ENCODE measurements at regions not wholly inside any gene's neighbourhood (a gene's known extent, or its start where the extent isn't known, plus 50 kb on each side); places are given as distances from the start of the nearest gene placed in this dataset.

DNA sequence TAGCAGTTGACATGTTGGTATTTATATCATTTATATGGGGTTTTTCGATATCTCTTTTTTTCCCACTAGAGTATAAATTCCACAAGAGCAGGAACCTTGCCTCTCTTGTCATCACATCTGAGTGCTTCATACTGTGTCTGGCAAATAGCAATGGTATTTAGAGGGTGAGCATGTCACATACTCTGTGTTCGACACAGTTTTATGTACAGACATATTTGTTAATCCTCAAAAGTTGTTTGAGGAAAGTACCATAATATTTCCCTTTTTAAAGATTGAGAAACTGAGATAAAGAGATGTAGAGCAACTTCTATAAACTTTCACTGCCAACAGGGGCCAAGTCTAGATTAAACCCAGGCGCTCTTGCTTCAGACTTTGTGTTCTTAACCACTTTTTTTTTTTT is 324.6 kb upstream of the PDGFD start:
- peaks cover 5% of the 10 kb centered on the region for H3K9me3 ChIP-seq (ENCODE audit: low read length)
- H3K4me1 ChIP-seq (ENCODE audit: insufficient read depth, low read length): peaks cover 4% of the 10 kb centered on the region
- H2AFZ ChIP-seq (ENCODE audit: low read depth, low read length): no peak overlapping the region
- no peaks in the 10 kb centered on the region for H3K27me3 ChIP-seq (ENCODE audit: insufficient read depth, low read length)
- no peaks in the 10 kb centered on the region for H3K36me3 ChIP-seq (ENCODE audit: insufficient read depth, low read length)
- H3K4me3 ChIP-seq (ENCODE audit: low read length): no peak overlapping the region

DNA sequence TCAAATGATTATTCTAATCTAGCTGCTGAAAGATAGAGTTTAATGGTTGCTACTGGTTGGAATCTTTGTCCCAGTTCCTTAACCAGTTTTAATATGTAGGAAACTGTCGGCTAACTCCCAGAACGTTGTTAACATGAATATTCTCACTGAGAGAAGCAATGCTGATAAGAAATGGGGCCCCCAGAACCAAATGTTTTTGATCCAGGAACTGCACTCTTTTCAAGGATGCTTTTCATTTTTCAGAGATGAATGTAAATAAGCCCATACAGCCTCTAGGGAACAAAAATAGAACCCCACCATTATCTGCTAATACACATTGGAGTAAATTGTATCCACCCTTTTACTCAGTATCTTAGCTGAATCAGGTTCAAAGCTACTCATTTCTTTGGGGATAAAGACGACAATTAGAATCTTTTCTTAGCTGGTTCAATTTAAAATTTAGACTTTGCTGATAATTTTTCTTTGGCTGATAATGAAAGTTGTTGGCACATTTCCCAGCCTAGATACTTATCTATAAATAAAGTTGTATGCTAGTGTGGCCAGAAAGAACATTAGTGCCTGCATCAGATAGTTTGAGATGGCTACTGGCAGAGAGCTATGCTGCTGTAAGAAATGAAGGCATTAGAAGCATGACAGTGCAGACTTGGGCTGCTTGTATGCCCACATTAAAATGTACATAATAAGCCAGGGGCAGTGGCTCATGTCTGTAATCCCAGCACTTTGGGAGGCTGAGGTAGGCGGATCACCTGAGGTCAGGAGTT is 323.3 kb upstream of the PDGFD start:
- Histone ChIP-seq H2AFZ (ENCODE audit: low read depth, low read length) (peak overlapping the region; percentile 41), H3K27me3 (ENCODE audit: insufficient read depth, low read length) (no peaks in the 10 kb centered on the region), H3K4me3 (ENCODE audit: low read length) (no peak overlapping the region), H3K4me1 (ENCODE audit: insufficient read depth, low read length) (peaks cover 4% of the 10 kb centered on the region), H3K9me3 (ENCODE audit: low read length) (peaks cover 8% of the 10 kb centered on the region), H3K36me3 (ENCODE audit: insufficient read depth, low read length) (no peaks in the 10 kb centered on the region)

DNA sequence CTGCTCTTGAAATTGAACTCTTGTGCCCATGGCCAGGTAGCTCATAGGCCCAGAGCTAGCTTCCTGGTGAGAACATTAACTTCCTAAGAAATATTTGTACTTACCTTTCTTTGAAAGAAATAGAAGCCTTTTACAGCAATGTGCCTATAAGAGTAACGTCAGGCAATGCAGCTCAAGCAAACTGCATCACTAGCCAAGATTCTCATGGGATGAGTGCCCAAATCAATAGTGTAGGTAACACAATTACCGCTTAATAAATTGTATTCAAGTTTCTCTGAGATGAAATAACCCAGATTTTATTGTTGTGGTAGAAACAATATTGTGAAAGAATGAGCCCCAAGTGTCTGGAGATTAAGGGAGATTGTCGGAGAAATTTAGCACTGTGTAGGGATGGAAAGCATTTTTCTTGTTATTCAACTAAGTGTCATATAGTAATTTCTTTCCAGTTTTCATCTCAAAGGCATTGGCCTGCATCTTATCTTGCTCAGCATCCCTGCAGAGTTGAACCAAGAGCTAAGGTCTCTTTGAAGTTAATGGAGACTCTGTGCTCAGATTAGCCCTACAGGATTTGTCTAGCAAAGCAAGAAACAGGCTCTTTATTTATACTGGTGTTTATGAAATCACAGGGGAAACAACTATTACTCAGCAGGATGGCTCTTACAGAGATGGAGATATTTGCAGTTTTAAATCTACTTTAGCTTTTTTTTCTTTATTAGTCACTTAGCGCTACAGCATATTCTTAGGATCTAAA is 321.0 kb upstream of the PDGFD start:
- H3K27me3 ChIP-seq (ENCODE audit: insufficient read depth, low read length): no peaks in the 10 kb centered on the region
- peaks cover 3% of the 10 kb centered on the region for H3K9me3 ChIP-seq (ENCODE audit: low read length)
- H3K4me3 ChIP-seq (ENCODE audit: low read length): no peak overlapping the region
- H3K36me3 ChIP-seq (ENCODE audit: insufficient read depth, low read length): no peaks in the 10 kb centered on the region
- peak overlapping the region; percentile 46 for H2AFZ ChIP-seq (ENCODE audit: low read depth, low read length)
- H3K4me1 ChIP-seq (ENCODE audit: insufficient read depth, low read length): peaks cover 4% of the 10 kb centered on the region

DNA sequence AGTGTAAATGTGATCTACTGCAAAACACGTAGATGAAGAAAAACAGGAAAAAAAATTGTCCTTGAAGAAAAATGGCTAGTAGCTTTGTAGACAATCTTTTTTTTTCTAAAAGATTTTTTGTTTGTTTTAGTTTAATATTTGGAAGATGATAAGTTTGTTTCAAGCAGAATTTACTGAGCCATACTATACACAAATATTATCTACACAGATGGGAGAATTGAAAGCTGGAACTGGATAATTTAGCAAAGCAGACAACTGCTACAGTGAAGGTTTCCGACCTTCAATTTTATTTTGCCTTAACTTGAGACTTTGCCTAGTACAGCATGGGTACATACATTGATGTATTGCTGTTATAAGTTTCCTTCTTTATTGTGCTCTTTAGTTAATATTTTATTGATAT is 313.0 kb upstream of the PDGFD start:
- H3K36me3 ChIP-seq (ENCODE audit: insufficient read depth, low read length): no peaks in the 10 kb centered on the region
- H3K4me3 ChIP-seq (ENCODE audit: low read length): no peak overlapping the region
- H2AFZ ChIP-seq (ENCODE audit: low read depth, low read length): no peak overlapping the region
- no peaks in the 10 kb centered on the region for H3K4me1 ChIP-seq (ENCODE audit: insufficient read depth, low read length)
- H3K27me3 ChIP-seq (ENCODE audit: insufficient read depth, low read length): no peaks in the 10 kb centered on the region
- no peaks in the 10 kb centered on the region for H3K9me3 ChIP-seq (ENCODE audit: low read length)

DNA sequence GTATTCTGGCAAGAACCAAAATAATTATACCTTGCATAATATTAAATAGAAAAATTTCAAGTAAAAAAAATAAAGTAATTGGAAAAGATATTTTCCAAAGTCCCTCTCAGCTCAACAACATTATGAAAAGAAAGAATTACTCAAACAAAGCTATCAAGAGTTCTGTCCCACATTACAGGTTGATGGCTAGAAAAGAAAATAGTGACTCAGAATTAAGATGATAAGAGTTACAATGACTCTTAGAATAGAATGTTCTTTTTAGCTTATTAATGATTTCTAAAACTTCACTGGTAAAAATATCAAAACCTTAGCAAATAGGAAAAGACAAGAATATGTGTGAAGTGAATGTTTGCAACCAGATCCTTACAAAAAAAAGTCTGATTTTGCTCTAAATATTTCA is 312.5 kb upstream of the PDGFD start:
- Histone ChIP-seq H3K4me3 (ENCODE audit: low read length) (no peak overlapping the region), H3K36me3 (ENCODE audit: insufficient read depth, low read length) (no peaks in the 10 kb centered on the region), H3K27me3 (ENCODE audit: insufficient read depth, low read length) (no peaks in the 10 kb centered on the region), H2AFZ (ENCODE audit: low read depth, low read length) (no peak overlapping the region), H3K9me3 (ENCODE audit: low read length) (no peaks in the 10 kb centered on the region), H3K4me1 (ENCODE audit: insufficient read depth, low read length) (no peaks in the 10 kb centered on the region)

DNA sequence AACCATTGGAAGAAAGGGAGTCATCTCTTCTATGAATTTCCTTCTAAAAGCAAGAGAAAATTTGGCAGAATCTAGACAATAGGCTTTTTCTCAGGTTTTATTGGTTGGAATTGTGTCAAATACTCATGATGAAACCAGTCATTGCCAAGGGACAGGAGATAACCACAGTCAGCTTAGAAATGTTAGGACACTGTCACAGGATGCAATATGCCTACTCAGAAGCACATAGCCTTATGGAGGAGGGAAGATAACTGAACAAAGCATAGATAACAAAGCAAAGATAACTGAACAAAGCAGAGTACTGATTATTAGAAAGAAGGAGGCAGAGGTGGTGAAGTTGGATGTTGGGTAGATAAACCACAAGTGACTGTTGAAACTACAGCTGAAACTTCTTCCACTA is 303.5 kb upstream of the PDGFD start:
- H3K4me1 ChIP-seq (ENCODE audit: insufficient read depth, low read length): no peaks in the 10 kb centered on the region
- H3K27me3 ChIP-seq (ENCODE audit: insufficient read depth, low read length): no peaks in the 10 kb centered on the region
- H3K36me3 ChIP-seq (ENCODE audit: insufficient read depth, low read length): no peaks in the 10 kb centered on the region
- H2AFZ ChIP-seq (ENCODE audit: low read depth, low read length): no peak overlapping the region
- H3K4me3 ChIP-seq (ENCODE audit: low read length): no peak overlapping the region
- H3K9me3 ChIP-seq (ENCODE audit: low read length): no peaks in the 10 kb centered on the region

DNA sequence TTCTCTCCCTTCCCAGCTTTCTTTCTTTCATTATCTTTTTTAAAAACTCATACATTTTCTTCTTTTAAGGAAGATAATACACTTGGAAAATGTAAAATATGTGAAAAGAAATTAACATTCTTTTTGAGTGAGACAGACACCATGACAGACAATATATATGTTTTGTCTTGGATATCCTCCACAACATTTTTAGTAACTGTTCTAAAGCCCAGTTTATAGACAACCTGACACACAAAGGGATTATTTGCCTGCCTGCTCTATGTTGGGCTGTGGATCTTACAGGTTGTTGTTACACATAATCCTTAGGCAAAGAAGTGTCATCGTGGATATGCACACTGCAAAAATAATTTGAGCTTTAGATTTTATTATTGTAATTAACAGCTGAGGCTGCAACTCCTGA is 301.4 kb upstream of the PDGFD start:
- Histone ChIP-seq H2AFZ (ENCODE audit: low read depth, low read length) (no peak overlapping the region), H3K4me1 (ENCODE audit: insufficient read depth, low read length) (no peaks in the 10 kb centered on the region), H3K27me3 (ENCODE audit: insufficient read depth, low read length) (no peaks in the 10 kb centered on the region), H3K4me3 (ENCODE audit: low read length) (no peak overlapping the region), H3K36me3 (ENCODE audit: insufficient read depth, low read length) (no peaks in the 10 kb centered on the region), H3K9me3 (ENCODE audit: low read length) (no peaks in the 10 kb centered on the region)

DNA sequence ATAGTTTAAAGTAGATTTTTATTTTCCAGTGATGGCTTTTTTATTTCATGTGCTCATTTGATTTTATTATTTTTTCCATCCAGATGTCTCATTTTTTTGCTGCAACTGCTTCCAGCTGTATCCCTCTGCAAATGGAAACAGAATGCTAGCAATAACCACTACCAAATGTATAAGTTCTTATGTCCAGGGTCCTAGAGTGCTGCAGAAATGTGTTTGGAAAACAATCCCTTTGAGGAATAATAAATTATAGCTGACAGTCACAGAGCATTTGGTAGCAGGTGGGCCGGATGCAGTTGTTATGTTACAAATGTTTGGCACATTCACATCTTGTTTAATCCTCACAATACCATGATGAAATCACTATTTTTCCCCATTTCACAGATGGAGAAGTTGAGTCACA is 300.7 kb upstream of the PDGFD start:
- Histone ChIP-seq H3K4me3 (ENCODE audit: low read length) (no peak overlapping the region), H3K36me3 (ENCODE audit: insufficient read depth, low read length) (no peaks in the 10 kb centered on the region), H3K4me1 (ENCODE audit: insufficient read depth, low read length) (no peaks in the 10 kb centered on the region), H3K27me3 (ENCODE audit: insufficient read depth, low read length) (no peaks in the 10 kb centered on the region), H3K9me3 (ENCODE audit: low read length) (no peaks in the 10 kb centered on the region), H2AFZ (ENCODE audit: low read depth, low read length) (no peak overlapping the region)

DNA sequence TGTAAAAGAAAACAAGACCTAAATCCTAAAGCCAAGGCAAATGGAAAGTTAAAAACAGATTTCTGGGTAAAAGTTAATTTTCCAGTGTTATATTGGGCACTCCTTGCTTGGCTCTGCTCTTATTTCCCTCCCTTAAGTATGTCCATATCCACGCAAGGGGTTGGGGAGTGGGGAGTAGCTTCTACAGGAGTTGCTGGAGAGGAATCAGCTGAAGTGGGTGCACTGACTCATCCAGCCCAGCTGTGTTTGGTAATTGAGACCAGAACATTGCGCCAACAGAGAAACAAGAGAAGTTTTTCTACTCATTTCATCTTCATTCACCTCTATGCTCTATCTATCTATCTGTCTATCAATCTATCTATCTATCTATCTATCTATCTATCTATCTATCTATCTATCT is 298.4 kb upstream of the PDGFD start:
- H3K36me3 ChIP-seq (ENCODE audit: insufficient read depth, low read length): no peaks in the 10 kb centered on the region
- no peaks in the 10 kb centered on the region for H3K4me1 ChIP-seq (ENCODE audit: insufficient read depth, low read length)
- no peaks in the 10 kb centered on the region for H3K27me3 ChIP-seq (ENCODE audit: insufficient read depth, low read length)
- no peak overlapping the region for H2AFZ ChIP-seq (ENCODE audit: low read depth, low read length)
- no peak overlapping the region for H3K4me3 ChIP-seq (ENCODE audit: low read length)
- H3K9me3 ChIP-seq (ENCODE audit: low read length): no peaks in the 10 kb centered on the region

DNA sequence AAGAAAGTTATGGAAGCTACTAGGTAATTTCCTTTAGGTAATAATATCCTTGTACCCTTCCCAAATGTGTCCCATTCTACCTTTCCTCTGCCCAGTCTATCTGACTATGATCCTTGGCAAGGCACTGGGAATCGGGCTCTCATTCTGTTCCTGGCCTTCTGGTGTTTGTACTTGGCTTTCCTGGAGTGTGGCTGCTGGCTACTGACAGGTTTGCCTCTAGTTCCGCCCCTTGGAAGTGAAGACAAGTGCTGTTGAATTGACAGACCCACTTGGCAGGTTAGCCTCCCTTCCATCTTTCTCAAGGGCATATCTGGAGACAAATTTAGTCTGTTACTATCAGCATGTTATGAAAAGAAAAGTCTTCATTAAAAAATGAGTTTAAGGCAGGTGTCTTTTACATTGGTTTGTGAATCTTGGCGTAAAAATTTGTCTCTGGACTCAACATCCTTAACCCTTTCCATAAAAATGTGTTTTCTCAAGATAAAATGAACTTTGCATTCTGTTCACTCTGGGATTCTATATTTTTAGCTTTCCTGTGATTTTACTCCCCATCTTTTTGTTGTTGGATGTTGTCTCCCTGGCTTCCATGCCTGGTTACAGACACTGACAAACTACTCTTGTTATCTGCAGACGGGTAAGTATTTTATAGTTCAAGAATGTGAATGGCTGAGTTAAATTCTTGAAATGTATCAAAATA is 287.4 kb upstream of the PDGFD start:
- Histone ChIP-seq H3K9me3 (ENCODE audit: low read length) (no peaks in the 10 kb centered on the region), H3K27me3 (ENCODE audit: insufficient read depth, low read length) (no peaks in the 10 kb centered on the region), H3K4me1 (ENCODE audit: insufficient read depth, low read length) (no peaks in the 10 kb centered on the region), H2AFZ (ENCODE audit: low read depth, low read length) (no peak overlapping the region), H3K36me3 (ENCODE audit: insufficient read depth, low read length) (no peaks in the 10 kb centered on the region), H3K4me3 (ENCODE audit: low read length) (no peak overlapping the region)

DNA sequence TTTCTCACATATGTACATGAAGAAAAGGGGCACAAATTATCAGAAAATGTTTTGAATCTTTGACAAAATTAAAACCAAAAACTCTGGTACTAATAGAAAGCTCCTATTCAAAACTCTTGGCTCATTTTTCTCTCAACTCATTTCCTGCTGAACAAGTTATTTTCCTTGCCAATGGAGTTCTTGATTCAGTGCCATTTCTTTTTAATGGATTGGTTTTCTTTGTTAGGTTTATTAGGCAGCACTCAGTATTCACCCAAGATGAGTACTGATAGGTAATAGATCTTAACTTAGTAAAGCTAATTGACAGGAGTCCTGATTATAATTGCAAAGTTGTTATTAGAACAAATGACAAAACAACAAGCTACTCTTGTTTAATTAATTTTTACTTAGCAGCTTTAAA is 279.4 kb upstream of the PDGFD start:
- Histone ChIP-seq H2AFZ (ENCODE audit: low read depth, low read length) (no peak overlapping the region), H3K36me3 (ENCODE audit: insufficient read depth, low read length) (no peaks in the 10 kb centered on the region), H3K27me3 (ENCODE audit: insufficient read depth, low read length) (no peaks in the 10 kb centered on the region)

DNA sequence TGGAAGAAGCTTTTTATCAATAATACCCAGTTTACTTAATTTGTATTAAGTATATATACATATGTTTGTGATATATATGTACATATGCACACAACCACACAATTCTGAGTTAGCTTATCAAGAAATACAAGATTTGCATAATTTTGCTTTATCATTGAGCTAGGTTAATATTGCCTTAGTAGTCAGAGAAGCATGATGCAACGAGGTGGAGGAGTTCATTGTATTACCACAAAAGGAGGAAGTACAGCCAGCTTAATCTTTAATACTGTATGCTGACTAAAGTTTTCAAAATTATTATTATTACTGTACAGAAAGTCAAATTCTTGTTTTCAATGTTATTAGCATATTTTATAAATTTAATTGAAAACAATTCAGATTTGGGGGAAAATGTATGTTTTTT is 278.4 kb upstream of the PDGFD start:
- Histone ChIP-seq H3K4me3 (ENCODE audit: low read length) (no peak overlapping the region), H2AFZ (ENCODE audit: low read depth, low read length) (no peak overlapping the region), H3K4me1 (ENCODE audit: insufficient read depth, low read length) (no peaks in the 10 kb centered on the region), H3K9me3 (ENCODE audit: low read length) (no peaks in the 10 kb centered on the region), H3K27me3 (ENCODE audit: insufficient read depth, low read length) (no peaks in the 10 kb centered on the region), H3K36me3 (ENCODE audit: insufficient read depth, low read length) (no peaks in the 10 kb centered on the region)

More for the DNA sequence above, 279.4 kb upstream of the PDGFD start:
- no peak overlapping the region for H3K4me3 ChIP-seq (ENCODE audit: low read length)
- H3K4me1 ChIP-seq (ENCODE audit: insufficient read depth, low read length): no peaks in the 10 kb centered on the region
- H3K9me3 ChIP-seq (ENCODE audit: low read length): no peaks in the 10 kb centered on the region

DNA sequence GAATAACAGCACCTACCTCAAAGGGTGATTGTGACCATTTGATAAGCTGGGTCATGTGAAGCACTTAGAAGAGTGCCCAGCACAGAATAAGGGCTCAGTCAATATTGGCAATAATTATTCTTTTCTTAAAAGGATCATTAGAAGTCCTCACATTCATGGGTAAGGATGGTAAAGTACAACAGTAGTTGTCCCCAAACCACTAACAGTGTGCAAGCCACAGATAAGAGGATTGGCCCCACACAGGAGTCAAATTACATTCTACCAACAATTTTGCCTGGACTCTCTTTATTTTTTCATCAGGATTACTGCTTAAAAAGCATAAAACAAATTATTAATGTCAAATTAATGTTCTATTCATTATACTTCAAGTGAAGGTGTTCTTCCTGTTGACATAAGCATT is 271.5 kb upstream of the PDGFD start:
- Histone ChIP-seq H3K9me3 (ENCODE audit: low read length) (no peaks in the 10 kb centered on the region), H2AFZ (ENCODE audit: low read depth, low read length) (no peak overlapping the region), H3K4me3 (ENCODE audit: low read length) (no peak overlapping the region)

More for the DNA sequence above, 271.5 kb upstream of the PDGFD start:
- Histone ChIP-seq H3K27me3 (ENCODE audit: insufficient read depth, low read length) (no peaks in the 10 kb centered on the region), H3K4me1 (ENCODE audit: insufficient read depth, low read length) (peaks cover 6% of the 10 kb centered on the region), H3K36me3 (ENCODE audit: insufficient read depth, low read length) (no peaks in the 10 kb centered on the region)
